Transverse colon (tissue), 4 donors: ENCODE measurements at regions not wholly inside any gene's neighbourhood (a gene's known extent, or its start where the extent isn't known, plus 50 kb on each side); places are given as distances from the start of the nearest gene placed in this dataset.

Source experiments
- EP300 ChIP-seq: sonication (generic); formaldehyde crosslinking; IDR thresholded peaks from one replicate; pipeline ENCODE4 v1.6.1; 2017; ENCODE audit warnings: antibody characterized with exemption, low read depth
- POLR2AphosphoS5 ChIP-seq, 3 donors: sonication (generic); formaldehyde crosslinking; IDR thresholded peaks; one replicate each; pipeline ENCODE4 v1.6.1; 2016; ENCODE audit warnings: antibody characterized with exemption in 3 of 3
- TF ChIP-seq, protein P1 (sequence below), 5 experiments: fragments of 200-600 bp in 3 of 5; fragments of 450-650 bp in 2 of 5; sonication (generic) in 3 of 5; IDR thresholded peaks; 1 replicate in 2 of 5; 2 replicates in 3 of 5; pipeline ENCODE4 v1.5.1; 2016 to 2017; ENCODE audit warnings: antibody characterized with exemption in 5 of 5, inconsistent platforms in 3 of 5, mild to moderate bottlenecking in 2 of 5, moderate library complexity in 1 of 5

DNA sequence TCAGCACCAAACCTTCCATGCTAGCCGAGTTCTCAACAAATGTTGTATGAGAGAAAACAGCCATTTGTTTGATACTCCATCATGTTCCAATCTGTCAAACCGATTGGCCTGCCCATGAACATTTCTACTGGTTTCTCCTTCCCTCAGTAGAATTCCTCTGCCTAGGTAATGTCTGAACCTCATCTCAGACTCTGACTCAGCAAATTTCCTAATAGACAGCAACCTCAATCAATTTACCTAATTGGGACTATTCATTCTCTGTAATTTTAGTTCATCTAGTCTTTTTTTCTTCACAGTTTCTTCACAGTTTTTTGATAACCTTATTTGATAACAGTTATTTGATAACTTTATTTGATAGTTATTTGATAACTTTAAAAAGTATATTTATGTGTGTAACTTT lies 585.1 kb downstream of the DNAJB9 start:
- TF ChIP-seq, protein P1, sequence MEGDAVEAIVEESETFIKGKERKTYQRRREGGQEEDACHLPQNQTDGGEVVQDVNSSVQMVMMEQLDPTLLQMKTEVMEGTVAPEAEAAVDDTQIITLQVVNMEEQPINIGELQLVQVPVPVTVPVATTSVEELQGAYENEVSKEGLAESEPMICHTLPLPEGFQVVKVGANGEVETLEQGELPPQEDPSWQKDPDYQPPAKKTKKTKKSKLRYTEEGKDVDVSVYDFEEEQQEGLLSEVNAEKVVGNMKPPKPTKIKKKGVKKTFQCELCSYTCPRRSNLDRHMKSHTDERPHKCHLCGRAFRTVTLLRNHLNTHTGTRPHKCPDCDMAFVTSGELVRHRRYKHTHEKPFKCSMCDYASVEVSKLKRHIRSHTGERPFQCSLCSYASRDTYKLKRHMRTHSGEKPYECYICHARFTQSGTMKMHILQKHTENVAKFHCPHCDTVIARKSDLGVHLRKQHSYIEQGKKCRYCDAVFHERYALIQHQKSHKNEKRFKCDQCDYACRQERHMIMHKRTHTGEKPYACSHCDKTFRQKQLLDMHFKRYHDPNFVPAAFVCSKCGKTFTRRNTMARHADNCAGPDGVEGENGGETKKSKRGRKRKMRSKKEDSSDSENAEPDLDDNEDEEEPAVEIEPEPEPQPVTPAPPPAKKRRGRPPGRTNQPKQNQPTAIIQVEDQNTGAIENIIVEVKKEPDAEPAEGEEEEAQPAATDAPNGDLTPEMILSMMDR (IDR thresholded peaks at IDR 0.05), result no peak
- TF ChIP-seq EP300 (no peak), POLR2AphosphoS5 (IDR thresholded peaks at IDR 0.05) (no peak)
